Endothelial cell of umbilical vein (primary cell): ENCODE measurements at regions not wholly inside any gene's neighbourhood (a gene's known extent, or its start where the extent isn't known, plus 50 kb on each side); places are given as distances from the start of the nearest gene placed in this dataset.

Source experiments
- BruUV-seq: library from RNA; stranded (reverse); fragments of 400-500 nt; replicated peaks from 2 replicates; lab custom pipeline; 2021; lab: Mats Ljungman, UMichigan
- CTCF ChIA-PET: fragments of 300-600, 350-600 bp; sonication (Branson Sonifier 250); formaldehyde crosslinking; loops from one replicate; lab custom pipeline; 2021; ENCODE audit warnings: antibody characterized with exemption, inconsistent platforms; lab: Charles Lee
- POLR2A ChIA-PET: fragments of 300-600, 350-600 bp; sonication (Branson Sonifier 250); formaldehyde crosslinking; loops from one replicate; lab custom pipeline; 2021; ENCODE audit warnings: antibody characterized with exemption, inconsistent platforms; lab: Charles Lee
- DNase-seq: peaks from one replicate; pipeline ENCODE4 v3.0.0-alpha.2; 2011; ENCODE audit warnings: low read depth, low spot score
- FAIRE-seq: peaks from 2 replicates; lab custom pipeline; 2011; peaks lifted over from hg19 to GRCh38; lab: Jason Lieb, UNC
- H2AFZ ChIP-seq: 2 replicates; pipeline ENCODE4 v1.6.0; 2012; ENCODE audit warnings: low read depth, low read length, control low read depth, inconsistent platforms
- H3K27ac ChIP-seq: 2 replicates; pipeline ENCODE4 v1.5.1; 2011; ENCODE audit warnings: low read depth, mild to moderate bottlenecking, control low read depth, low read length, moderate library complexity; ENCODE audit not compliant: insufficient read depth
- H3K27me3 ChIP-seq, 2 experiments: 2 replicates each; pipeline versions ENCODE4 v1.6.0 to v1.6.1; 2011; ENCODE audit warnings: low read length in 2 of 2, mixed read lengths in 1 of 2; ENCODE audit not compliant: control insufficient read depth in 2 of 2, insufficient read depth in 2 of 2
- H3K36me3 ChIP-seq, 2 experiments: 2 replicates in 1 of 2; 3 replicates in 1 of 2; pipeline ENCODE4 v1.5.1; 2011; ENCODE audit warnings: low read length in 2 of 2, mild to moderate bottlenecking in 1 of 2, moderate library complexity in 1 of 2; ENCODE audit not compliant: control insufficient read depth in 2 of 2, insufficient read depth in 2 of 2; ENCODE audit errors: extremely low read depth in 1 of 2
- H3K4me1 ChIP-seq: 3 replicates; pipeline ENCODE4 v1.5.1; 2011; ENCODE audit warnings: mild to moderate bottlenecking, low read length; ENCODE audit not compliant: control insufficient read depth, insufficient read depth; ENCODE audit errors: extremely low read depth
- H3K4me2 ChIP-seq: 2 replicates; pipeline ENCODE4 v1.6.1; 2011; ENCODE audit warnings: low read length, control low read depth, mixed read lengths; ENCODE audit not compliant: insufficient read depth
- H3K4me3 ChIP-seq, 3 experiments: fragments of 200-600 bp in 1 of 3; sonication (generic), shearing (Covaris generic) in 1 of 3; replicated peaks in 1 of 3; 2 replicates each; pipeline ENCODE4 v1.5.1; 2011 to 2016; ENCODE audit warnings: control low read depth in 3 of 3, low read length in 3 of 3, mild to moderate bottlenecking in 2 of 3, inconsistent platforms in 1 of 3, low read depth in 1 of 3, moderate library complexity in 1 of 3; ENCODE audit not compliant: insufficient read depth in 1 of 3
- H3K79me2 ChIP-seq: 2 replicates; pipeline ENCODE4 v1.6.0; 2012; ENCODE audit warnings: low read length, inconsistent platforms; ENCODE audit not compliant: control insufficient read depth, insufficient read depth
- H3K9ac ChIP-seq: replicated peaks from 2 replicates; pipeline ENCODE3; 2011; ENCODE audit warnings: low read length, control low read depth; ENCODE audit not compliant: insufficient read depth; ENCODE audit errors: extremely low read depth
- H3K9me1 ChIP-seq: replicated peaks from 3 replicates; pipeline ENCODE4 v1.6.0; 2011; ENCODE audit warnings: mild to moderate bottlenecking, low read length; ENCODE audit not compliant: control insufficient read depth, insufficient read depth; ENCODE audit errors: extremely low read depth
- H3K9me3 ChIP-seq: replicated peaks from 2 replicates; pipeline ENCODE4 v1.5.1; 2012; ENCODE audit warnings: low read length, inconsistent platforms; ENCODE audit not compliant: control insufficient read depth, insufficient read depth
- H4K20me1 ChIP-seq: replicated peaks from 2 replicates; pipeline ENCODE3; 2011; ENCODE audit warnings: mild to moderate bottlenecking, low read length; ENCODE audit not compliant: control insufficient read depth, insufficient read depth; ENCODE audit errors: extremely low read depth
- CTCF ChIP-seq, 2 donors: IDR thresholded peaks; 1 replicate in 1 of 2; 2 replicates in 1 of 2; pipeline ENCODE4 v1.5.1; 2011; ENCODE audit warnings: low read length in 2 of 2, mild to moderate bottlenecking in 2 of 2, moderate library complexity in 2 of 2, control low read depth in 1 of 2, inconsistent platforms in 1 of 2, low read depth in 1 of 2; ENCODE audit not compliant: insufficient read depth in 1 of 2; ENCODE audit errors: extremely low read depth in 1 of 2
- EZH2 ChIP-seq: IDR thresholded peaks from 2 replicates; pipeline ENCODE4 v1.6.1; 2012; ENCODE audit warnings: borderline replicate concordance, low read depth, mild to moderate bottlenecking, moderate library complexity, low read length, inconsistent platforms; ENCODE audit not compliant: severe bottlenecking
- FOS ChIP-seq: IDR thresholded peaks from 2 replicates; pipeline ENCODE4 v1.6.1; 2011; ENCODE audit warnings: mild to moderate bottlenecking, low read length, moderate library complexity, borderline replicate concordance; ENCODE audit not compliant: insufficient read depth
- GATA2 ChIP-seq: IDR thresholded peaks from 2 replicates; pipeline ENCODE4 v1.7.0; 2011; ENCODE audit warnings: low read depth, mild to moderate bottlenecking, moderate library complexity, mixed read lengths, low read length; ENCODE audit not compliant: insufficient read length, insufficient read depth
- JUN ChIP-seq: IDR thresholded peaks from 2 replicates; pipeline ENCODE4 v1.6.1; 2011; ENCODE audit warnings: borderline replicate concordance, low read depth; ENCODE audit not compliant: insufficient read length, insufficient read depth
- MYC ChIP-seq: IDR thresholded peaks from one replicate; pipeline ENCODE4 v1.6.1; 2011; ENCODE audit warnings: mild to moderate bottlenecking, low read depth, low read length
- POLR2A ChIP-seq: IDR thresholded peaks from 2 replicates; pipeline ENCODE4 v1.6.1; 2012; ENCODE audit warnings: low read depth, mild to moderate bottlenecking, control low read depth, low read length
- POLR2AphosphoS5 ChIP-seq: IDR thresholded peaks from 2 replicates; pipeline ENCODE4 v1.6.1; 2012; ENCODE audit warnings: low read depth, mild to moderate bottlenecking, control low read depth, low read length, moderate library complexity; ENCODE audit not compliant: insufficient read depth
- dilution Hi-C: fragments of 300-500 bp; cut with MboI; formaldehyde crosslinking; loops from one replicate; pipeline ENCODE4 v1.15.0; 2019; ENCODE audit warnings: low sequenced_read_pairs; ENCODE audit not compliant: extremely low pct_ligation_motif_present
- intact Hi-C: fragments of 100-400 bp; cut with micrococcal nuclease; formaldehyde crosslinking; loops from one replicate; pipeline ENCODE4 v1.10.0; 2022

- POLR2A ChIA-PET, result no interaction called here
- DNase-seq (no peak), FAIRE-seq (no peak)
- intact Hi-C loops (no loop called here), dilution Hi-C loops (no loop called here)
- Histone ChIP-seq H3K79me2 (no peaks in the 10 kb centered on the region), H3K4me2 (no peak overlapping the region), H3K36me3 (no peaks in the 10 kb centered on the region), H3K9me1 (no peaks in the 10 kb centered on the region), H3K9me3 (no peaks in the 10 kb centered on the region), H3K4me3 (no peak overlapping the region), H3K27ac (no peak overlapping the region), H4K20me1 (no peaks in the 10 kb centered on the region), H3K27me3 (no peaks in the 10 kb centered on the region), H2AFZ (no peak overlapping the region), H3K9ac (no peak overlapping the region), H3K4me1 (no peaks in the 10 kb centered on the region)
- TF ChIP-seq GATA2, result no peak
- no peak for TF ChIP-seq POLR2A
- TF ChIP-seq EZH2, result no peak
- no peak for TF ChIP-seq FOS
- no peak for TF ChIP-seq POLR2AphosphoS5
- TF ChIP-seq JUN, result no peak
- no peak for TF ChIP-seq CTCF (IDR thresholded peaks at IDR 0.05; ENCODE audit: extremely low read depth in 1 of 2, insufficient read depth in 1 of 2, low read depth in 1 of 2, low read length in 2 of 2)
- TF ChIP-seq MYC, result no peak
- no TSS peak for BruUV-seq
- CTCF ChIA-PET, result no interaction called here
Observed at GRCh38 chr16:66014221-66014620, 352.3 kb upstream of the CDH5 start.
